ENCODE measurements at regions not wholly inside any gene's neighbourhood (a gene's known extent, or its start where the extent isn't known, plus 50 kb on each side); places are given as distances from the start of the nearest gene placed in this dataset.

- Histone ChIP-seq H3K9ac (ENCODE audit: low read length) (no peak overlapping the region), H3K9me3 (replicated peaks; ENCODE audit: insufficient read depth, low read length) (no peaks in the 10 kb centered on the region), H3K4me2 (ENCODE audit: low read depth, low read length) (no peak overlapping the region), H3K36me3 (replicated peaks; ENCODE audit: insufficient read depth, low read length) (no peaks in the 10 kb centered on the region), H3K79me2 (ENCODE audit: low read length) (no peaks in the 10 kb centered on the region), H3K9me2 (replicated peaks; ENCODE audit: insufficient read depth, low read length) (no peaks in the 10 kb centered on the region), H3K4me3 (ENCODE audit: low read length) (no peak overlapping the region), H2AFZ (ENCODE audit: low read length) (no peak overlapping the region), H3K27me3 (replicated peaks; ENCODE audit: insufficient read depth, low read length) (no peaks in the 10 kb centered on the region), H3K4me1 (ENCODE audit: low read length) (no peaks in the 10 kb centered on the region), H3F3A (ENCODE audit: insufficient read depth, low read length) (no peaks in the 10 kb centered on the region), H3K27ac (ENCODE audit: low read length) (no peak overlapping the region), H4K20me1 (ENCODE audit: insufficient read depth, low read length) (no peaks in the 10 kb centered on the region)
- TF ChIP-seq, protein P1, sequence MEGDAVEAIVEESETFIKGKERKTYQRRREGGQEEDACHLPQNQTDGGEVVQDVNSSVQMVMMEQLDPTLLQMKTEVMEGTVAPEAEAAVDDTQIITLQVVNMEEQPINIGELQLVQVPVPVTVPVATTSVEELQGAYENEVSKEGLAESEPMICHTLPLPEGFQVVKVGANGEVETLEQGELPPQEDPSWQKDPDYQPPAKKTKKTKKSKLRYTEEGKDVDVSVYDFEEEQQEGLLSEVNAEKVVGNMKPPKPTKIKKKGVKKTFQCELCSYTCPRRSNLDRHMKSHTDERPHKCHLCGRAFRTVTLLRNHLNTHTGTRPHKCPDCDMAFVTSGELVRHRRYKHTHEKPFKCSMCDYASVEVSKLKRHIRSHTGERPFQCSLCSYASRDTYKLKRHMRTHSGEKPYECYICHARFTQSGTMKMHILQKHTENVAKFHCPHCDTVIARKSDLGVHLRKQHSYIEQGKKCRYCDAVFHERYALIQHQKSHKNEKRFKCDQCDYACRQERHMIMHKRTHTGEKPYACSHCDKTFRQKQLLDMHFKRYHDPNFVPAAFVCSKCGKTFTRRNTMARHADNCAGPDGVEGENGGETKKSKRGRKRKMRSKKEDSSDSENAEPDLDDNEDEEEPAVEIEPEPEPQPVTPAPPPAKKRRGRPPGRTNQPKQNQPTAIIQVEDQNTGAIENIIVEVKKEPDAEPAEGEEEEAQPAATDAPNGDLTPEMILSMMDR (IDR thresholded peaks at IDR 0.05; ENCODE audit: low read length): no peak
- TF ChIP-seq EZH2phosphoT487 (IDR thresholded peaks at IDR 0.05; ENCODE audit: low read length): no peak
- no peak for TF ChIP-seq EZH2 (optimal IDR thresholded peaks at IDR 0.05; ENCODE audit: low read depth, low read length)
- DNase-seq: no peak
Observed at GRCh38 chr22:48138427-48138826, 1376.0 kb downstream of the TBC1D22A start.

- DNase-seq: no peak
Observed at GRCh38 chr22:48137640-48138039, 1375.2 kb downstream of the TBC1D22A start.

GRCh38 chr22:48135592-48135991 lies 1373.1 kb downstream of the TBC1D22A start:
- no peaks in the 10 kb centered on the region for H3K9me3 ChIP-seq (replicated peaks; ENCODE audit: insufficient read depth, low read length)
- H3K4me1 ChIP-seq (ENCODE audit: low read length): no peaks in the 10 kb centered on the region
- TF ChIP-seq EZH2phosphoT487 (IDR thresholded peaks at IDR 0.05; ENCODE audit: low read length) (no peak), EZH2 (optimal IDR thresholded peaks at IDR 0.05; ENCODE audit: low read depth, low read length) (no peak)
- TF ChIP-seq, protein P1 (IDR thresholded peaks at IDR 0.05; ENCODE audit: low read length): no peak
- H3K79me2 ChIP-seq (ENCODE audit: low read length): no peaks in the 10 kb centered on the region
- no peaks in the 10 kb centered on the region for H3K9me2 ChIP-seq (replicated peaks; ENCODE audit: insufficient read depth, low read length)
- H3K27ac ChIP-seq (ENCODE audit: low read length): no peak overlapping the region
- H3K9ac ChIP-seq (ENCODE audit: low read length): no peak overlapping the region
- H3F3A ChIP-seq (ENCODE audit: insufficient read depth, low read length): no peaks in the 10 kb centered on the region
- no peaks in the 10 kb centered on the region for H3K36me3 ChIP-seq (replicated peaks; ENCODE audit: insufficient read depth, low read length)
- no peak for DNase-seq
- no peak overlapping the region for H3K4me2 ChIP-seq (ENCODE audit: low read depth, low read length)
- no peak overlapping the region for H3K4me3 ChIP-seq (ENCODE audit: low read length)
- H3K27me3 ChIP-seq (replicated peaks; ENCODE audit: insufficient read depth, low read length): no peaks in the 10 kb centered on the region
- no peak overlapping the region for H2AFZ ChIP-seq (ENCODE audit: low read length)
- no peaks in the 10 kb centered on the region for H4K20me1 ChIP-seq (ENCODE audit: insufficient read depth, low read length)

More at GRCh38 chr22:48137640-48138039, 1375.2 kb downstream of the TBC1D22A start:
- no peaks in the 10 kb centered on the region for H3K9me2 ChIP-seq (replicated peaks; ENCODE audit: insufficient read depth, low read length)
- TF ChIP-seq EZH2 (optimal IDR thresholded peaks at IDR 0.05; ENCODE audit: low read depth, low read length) (no peak), EZH2phosphoT487 (IDR thresholded peaks at IDR 0.05; ENCODE audit: low read length) (no peak)
- TF ChIP-seq, protein P1 (IDR thresholded peaks at IDR 0.05; ENCODE audit: low read length): no peak
- no peak overlapping the region for H2AFZ ChIP-seq (ENCODE audit: low read length)
- H3K79me2 ChIP-seq (ENCODE audit: low read length): no peaks in the 10 kb centered on the region
- H3K4me2 ChIP-seq (ENCODE audit: low read depth, low read length): no peak overlapping the region
- H3F3A ChIP-seq (ENCODE audit: insufficient read depth, low read length): no peaks in the 10 kb centered on the region
- no peak overlapping the region for H3K27ac ChIP-seq (ENCODE audit: low read length)
- no peak overlapping the region for H3K9ac ChIP-seq (ENCODE audit: low read length)
- no peaks in the 10 kb centered on the region for H3K36me3 ChIP-seq (replicated peaks; ENCODE audit: insufficient read depth, low read length)
- H3K4me3 ChIP-seq (ENCODE audit: low read length): no peak overlapping the region
- no peaks in the 10 kb centered on the region for H3K27me3 ChIP-seq (replicated peaks; ENCODE audit: insufficient read depth, low read length)
- H3K9me3 ChIP-seq (replicated peaks; ENCODE audit: insufficient read depth, low read length): no peaks in the 10 kb centered on the region
- no peaks in the 10 kb centered on the region for H4K20me1 ChIP-seq (ENCODE audit: insufficient read depth, low read length)
- H3K4me1 ChIP-seq (ENCODE audit: low read length): no peaks in the 10 kb centered on the region

Measured in MM.1S (cell line).